IMR-90 (cell line): ENCODE measurements at regions not wholly inside any gene's neighbourhood (a gene's known extent, or its start where the extent isn't known, plus 50 kb on each side); places are given as distances from the start of the nearest gene placed in this dataset.

Experiments
- ATAC-seq: fragments of 200-7000 bp; cut with Tn5 transposase; 2 replicates; pipeline ENCODE4 v1.9.1; 2020; ENCODE audit warnings: low read depth, mild to moderate bottlenecking, moderate library complexity
- BruUV-seq: library from RNA; stranded (reverse); fragments of 400-500 nt; replicated peaks from 2 replicates; lab custom pipeline; 2021; lab: Mats Ljungman, UMichigan
- CTCF ChIA-PET: fragments of 300-600 bp; formaldehyde crosslinking; extraction: SDS; loops from one replicate; lab custom pipeline; 2021; ENCODE audit warnings: antibody characterized with exemption; lab: Yijun Ruan, JAX
- POLR2A ChIA-PET: fragments of 300-600 bp; sonication (Branson Sonifier 250); formaldehyde crosslinking; loops from one replicate; lab custom pipeline; 2022; ENCODE audit warnings: antibody characterized with exemption; ENCODE audit not compliant: unreplicated experiment; lab: Charles Lee
- DNase-seq: peaks from one replicate; pipeline ENCODE4 v3.0.0; 2013
- H2AFZ ChIP-seq: replicated peaks from 2 replicates; pipeline ENCODE3; 2013; ENCODE audit warnings: low read length, mild to moderate bottlenecking; ENCODE audit not compliant: poor library complexity
- H2AK5ac ChIP-seq: 2 replicates; pipeline ENCODE4 v1.6.1; 2013; ENCODE audit warnings: low read depth, low read length, inconsistent platforms
- H2AK9ac ChIP-seq: replicated peaks from 2 replicates; pipeline ENCODE3; 2013; ENCODE audit warnings: mild to moderate bottlenecking, low read depth, low read length, moderate library complexity; ENCODE audit not compliant: poor library complexity
- H2BK120ac ChIP-seq: 2 replicates; pipeline ENCODE4 v1.6.1; 2013; ENCODE audit warnings: low read depth, low read length, inconsistent platforms
- H2BK15ac ChIP-seq: 3 replicates; pipeline ENCODE4 v1.6.1; 2013; ENCODE audit warnings: low read depth, low read length, inconsistent platforms
- H2BK20ac ChIP-seq: 2 replicates; pipeline ENCODE4 v1.6.1; 2013; ENCODE audit warnings: low read depth, mild to moderate bottlenecking, inconsistent platforms, low read length, moderate library complexity
- H2BK5ac ChIP-seq: 2 replicates; pipeline ENCODE4 v1.6.1; 2013; ENCODE audit warnings: mild to moderate bottlenecking, low read depth, low read length, inconsistent platforms; ENCODE audit not compliant: poor library complexity, severe bottlenecking
- H3K14ac ChIP-seq: replicated peaks from 2 replicates; pipeline ENCODE4 v1.6.1; 2013; ENCODE audit warnings: low read depth, low read length, inconsistent platforms
- H3K18ac ChIP-seq: 2 replicates; pipeline ENCODE4 v1.6.1; 2013; ENCODE audit warnings: low read depth, low read length, control low read depth
- H3K23ac ChIP-seq: 2 replicates; pipeline ENCODE4 v1.6.1; 2013; ENCODE audit warnings: low read depth, low read length, inconsistent platforms
- H3K27ac ChIP-seq: 2 replicates; pipeline ENCODE4 v1.5.1; 2013; ENCODE audit warnings: mild to moderate bottlenecking, control low read depth, low read length; ENCODE audit not compliant: insufficient read depth
- H3K27me3 ChIP-seq: 2 replicates; pipeline ENCODE4 v1.6.1; 2013; ENCODE audit warnings: low read length; ENCODE audit not compliant: control insufficient read depth, insufficient read depth
- H3K36me3 ChIP-seq: 2 replicates; pipeline ENCODE4 v1.6.1; 2013; ENCODE audit warnings: low read length, mixed read lengths; ENCODE audit not compliant: control insufficient read depth, insufficient read depth
- H3K4ac ChIP-seq: 2 replicates; pipeline ENCODE4 v1.6.1; 2013; ENCODE audit warnings: low read depth, low read length, inconsistent platforms
- H3K4me1 ChIP-seq: 2 replicates; pipeline ENCODE4 v1.6.1; 2013; ENCODE audit warnings: low read length, mixed read lengths; ENCODE audit not compliant: control insufficient read depth, insufficient read depth
- H3K4me2 ChIP-seq: 2 replicates; pipeline ENCODE4 v1.6.1; 2013; ENCODE audit warnings: low read depth, mild to moderate bottlenecking, control low read depth, low read length, moderate library complexity
- H3K4me3 ChIP-seq: 2 replicates; pipeline ENCODE4 v1.5.1; 2013; ENCODE audit warnings: low read depth, mild to moderate bottlenecking, control low read depth, low read length, moderate library complexity; ENCODE audit not compliant: insufficient read depth
- H3K56ac ChIP-seq: 2 replicates; pipeline ENCODE4 v1.6.1; 2013; ENCODE audit warnings: low read length, inconsistent platforms; ENCODE audit not compliant: insufficient read depth; ENCODE audit errors: extremely low read depth
- H3K79me1 ChIP-seq, 2 experiments: 2 replicates each; pipeline ENCODE4 v1.6.1; 2013; ENCODE audit warnings: low read length in 2 of 2, inconsistent platforms in 1 of 2, low read depth in 1 of 2
- H3K9ac ChIP-seq: 2 replicates; pipeline ENCODE4 v1.6.1; 2013; ENCODE audit warnings: low read depth, low read length, control low read depth
- H3K9me1 ChIP-seq: 2 replicates; pipeline ENCODE4 v1.6.1; 2013; ENCODE audit warnings: low read length, inconsistent platforms; ENCODE audit not compliant: insufficient read depth
- H3K9me3 ChIP-seq: 2 replicates; pipeline ENCODE4 v1.6.1; 2013; ENCODE audit warnings: low read length; ENCODE audit not compliant: control insufficient read depth, insufficient read depth
- H4K20me1 ChIP-seq: 2 replicates; pipeline ENCODE4 v1.6.1; 2013; ENCODE audit warnings: low read length, inconsistent platforms; ENCODE audit not compliant: insufficient read depth
- H4K5ac ChIP-seq: 2 replicates; pipeline ENCODE4 v1.6.1; 2013; ENCODE audit warnings: mild to moderate bottlenecking, low read depth, low read length, control low read depth
- H4K8ac ChIP-seq, 2 experiments: 2 replicates each; pipeline ENCODE4 v1.6.1; 2013; ENCODE audit warnings: low read depth in 2 of 2, low read length in 2 of 2, control low read depth in 1 of 2, inconsistent platforms in 1 of 2
- H4K91ac ChIP-seq: 2 replicates; pipeline ENCODE4 v1.6.1; 2013; ENCODE audit warnings: low read depth, low read length, inconsistent platforms; ENCODE audit not compliant: insufficient read depth
- BHLHE40 ChIP-seq: fragments of 150-350 bp; IDR thresholded peaks from 2 replicates; pipeline ENCODE4 v1.6.1; 2016; ENCODE audit warnings: mild to moderate bottlenecking, low read depth, low read length
- CEBPB ChIP-seq: IDR thresholded peaks from 2 replicates; pipeline ENCODE4 v1.6.1; 2012; ENCODE audit warnings: low read depth, low read length, improper control_type of control experiment
- CHD1 ChIP-seq: IDR thresholded peaks from 2 replicates; pipeline ENCODE4 v1.6.1; 2012; ENCODE audit warnings: low read depth, low read length, improper control_type of control experiment
- CTCF ChIP-seq: conservative IDR thresholded peaks from 2 replicates; pipeline ENCODE4 v1.5.1; 2012; ENCODE audit warnings: mild to moderate bottlenecking, low read depth, low read length, improper control_type of control experiment
- ELK1 ChIP-seq: fragments of 150-350 bp; IDR thresholded peaks from 2 replicates; pipeline ENCODE4 v1.6.1; 2016; ENCODE audit warnings: low read depth, mild to moderate bottlenecking, low read length, moderate library complexity, borderline replicate concordance
- FOS ChIP-seq: fragments of 150-350 bp; IDR thresholded peaks from 2 replicates; pipeline ENCODE4 v1.6.1; 2016; ENCODE audit warnings: low read depth, low read length
- MAFK ChIP-seq: IDR thresholded peaks from 2 replicates; pipeline ENCODE4 v1.6.1; 2012; ENCODE audit warnings: low read depth, low read length, improper control_type of control experiment
- MAZ ChIP-seq: IDR thresholded peaks from 2 replicates; pipeline ENCODE4 v1.6.1; 2012; ENCODE audit warnings: low read depth, mild to moderate bottlenecking, low read length, improper control_type of control experiment, moderate library complexity, borderline replicate concordance
- MXI1 ChIP-seq: IDR thresholded peaks from 2 replicates; pipeline ENCODE4 v1.6.1; 2012; ENCODE audit warnings: low read depth, mild to moderate bottlenecking, low read length, moderate library complexity, borderline replicate concordance
- NFE2L2 ChIP-seq: fragments of 150-350 bp; IDR thresholded peaks from 2 replicates; pipeline ENCODE4 v1.6.1; 2016; ENCODE audit warnings: low read depth, mild to moderate bottlenecking, low read length
- POLR2A ChIP-seq: IDR thresholded peaks from 2 replicates; pipeline ENCODE4 v1.6.1; 2012; ENCODE audit warnings: mild to moderate bottlenecking, low read depth, low read length
- RAD21 ChIP-seq: IDR thresholded peaks from 2 replicates; pipeline ENCODE4 v1.6.1; 2012; ENCODE audit warnings: low read length, improper control_type of control experiment
- RCOR1 ChIP-seq: IDR thresholded peaks from 2 replicates; pipeline ENCODE4 v1.6.1; 2012; ENCODE audit warnings: mild to moderate bottlenecking, low read length, improper control_type of control experiment; ENCODE audit not compliant: insufficient replicate concordance
- RFX5 ChIP-seq: IDR thresholded peaks from 2 replicates; pipeline ENCODE4 v1.8.0; 2012; ENCODE audit warnings: low read depth, mild to moderate bottlenecking, low read length, moderate library complexity
- SMC3 ChIP-seq: fragments of 150-350 bp; IDR thresholded peaks from 2 replicates; pipeline ENCODE4 v1.6.1; 2016; ENCODE audit warnings: low read depth, mild to moderate bottlenecking, antibody characterized with exemption, low read length, moderate library complexity
- USF2 ChIP-seq: fragments of 150-350 bp; IDR thresholded peaks from 2 replicates; pipeline ENCODE4 v1.6.1; 2017; ENCODE audit warnings: mild to moderate bottlenecking, antibody characterized with exemption, low read length, low read depth
- WGBS, 2 experiments: methylation state at CpG; one replicate each; pipeline versions ENCODE4 v1.1.5 to v1.1.7; 2013; ENCODE audit warnings: missing lambda C conversion rate in 2 of 2; ENCODE audit not compliant: insufficient read length in 1 of 2; ENCODE audit errors: extremely low coverage in 2 of 2; 5-methylcytosine and 5-hydroxymethylcytosine counted together
- dilution Hi-C: fragments of 300-500 bp; cut with HindIII; formaldehyde crosslinking; loops from one replicate; pipeline ENCODE4 v1.14.3; 2018; ENCODE audit warnings: low sequenced_read_pairs; ENCODE audit not compliant: unreplicated experiment
- in situ Hi-C: fragments of 300-500 bp; cut with MboI; formaldehyde crosslinking; loops from 3 replicates; pipeline ENCODE4 v1.14.3; 2019; ENCODE audit warnings: low sequenced_read_pairs, inconsistent platforms, mixed read lengths
- intact Hi-C: fragments of 100-400 bp; cut with micrococcal nuclease; formaldehyde crosslinking; loops from 2 replicates; pipeline ENCODE4 v1.10.0; 2022

DNA sequence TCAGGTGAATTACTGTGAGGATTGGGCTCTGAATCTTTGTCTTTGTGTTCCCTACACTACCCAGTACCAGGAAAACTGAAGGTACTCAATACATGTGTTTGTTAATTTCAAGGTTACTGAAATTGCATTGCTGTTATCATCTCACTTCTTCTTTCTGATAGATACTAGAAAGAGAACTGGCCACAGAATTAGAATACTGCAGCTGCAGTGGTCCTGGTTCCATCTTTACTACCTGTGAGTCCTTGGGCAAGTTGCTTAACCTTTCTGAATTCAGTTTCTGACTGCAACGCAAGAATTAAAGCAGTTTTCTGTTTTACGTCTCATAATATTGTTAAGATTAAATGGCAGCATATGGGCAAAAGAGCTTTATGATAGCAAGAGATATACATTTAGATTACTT, 263.5 kb downstream of the LMO4 start:
- Histone ChIP-seq H3K36me3 (no peaks in the 10 kb centered on the region), H3K18ac (no peak overlapping the region), H3K56ac (no peak overlapping the region), H2AFZ (no peak overlapping the region), H3K23ac (no peak overlapping the region), H2BK120ac (no peak overlapping the region), H4K5ac (no peak overlapping the region), H2AK5ac (no peak overlapping the region), H3K9me1 (no peaks in the 10 kb centered on the region), H2BK20ac (no peak overlapping the region), H4K8ac (no peak overlapping the region), H3K9me3 (no peaks in the 10 kb centered on the region), H3K79me1 (no peaks in the 10 kb centered on the region), H3K27me3 (peaks cover 2% of the 10 kb centered on the region; the same call in 1 of the 2 replicates), H2AK9ac (no peak overlapping the region), H3K4me1 (peaks cover 6% of the 10 kb centered on the region; the same call in 1 of the 2 replicates), H3K14ac (no peak overlapping the region), H4K20me1 (no peaks in the 10 kb centered on the region), H2BK15ac (no peak overlapping the region), H4K91ac (no peak overlapping the region), H3K27ac (no peak overlapping the region), H2BK5ac (no peak overlapping the region), H3K4ac (no peak overlapping the region), H3K4me2 (no peak overlapping the region), H3K4me3 (no peak overlapping the region), H3K9ac (no peak overlapping the region)
- DNase-seq (no peak), ATAC-seq (no peak)
- TF ChIP-seq SMC3 = no peak
- no peak for TF ChIP-seq RCOR1
- TF ChIP-seq USF2 = no peak
- TF ChIP-seq NFE2L2 = no peak
- no peak for TF ChIP-seq CTCF
- TF ChIP-seq ELK1 = no peak
- no peak for TF ChIP-seq CEBPB
- TF ChIP-seq POLR2A = no peak
- no peak for TF ChIP-seq BHLHE40
- no peak for TF ChIP-seq RAD21
- no peak for TF ChIP-seq FOS
- no peak for TF ChIP-seq MXI1
- no peak for TF ChIP-seq MAFK
- no peak for TF ChIP-seq CHD1
- TF ChIP-seq RFX5 = no peak
- TF ChIP-seq MAZ = no peak
- CTCF ChIA-PET = interaction anchor here (0.7 kb wide), 1 partner anchor 8 kb away, joined by 3 read pairs; no protein-coding TSS in a partner anchor
- intact Hi-C loops = no loop called here
- POLR2A ChIA-PET = no interaction called here
- in situ Hi-C loops = no loop called here
- dilution Hi-C loops = no loop called here
- BruUV-seq = no TSS peak
- no CpG with 5 or more reads among the region's 2 CpGs for WGBS, 2 experiments
